KMS-11 (cell line): ENCODE measurements at regions not wholly inside any gene's neighbourhood (a gene's known extent, or its start where the extent isn't known, plus 50 kb on each side); places are given as distances from the start of the nearest gene placed in this dataset.
"Not testable (repeated sequence)": the region's sequence is repeated elsewhere in the genome, so short reads cannot be mapped to it uniquely, and the experiment has no call there.

Source experiments
- H2AFZ ChIP-seq: fragments of 200-600 bp; sonication (generic); 2 replicates; pipeline ENCODE4 v1.6.1; 2016; ENCODE audit warnings: antibody characterized with exemption, mixed run types, low read depth
- H3K27ac ChIP-seq: fragments of 200-600 bp; sonication (generic); 2 replicates; pipeline ENCODE4 v1.6.1; 2016; ENCODE audit warnings: mild to moderate bottlenecking, mixed run types
- H3K27me3 ChIP-seq: fragments of 200-600 bp; sonication (generic); 2 replicates; pipeline ENCODE4 v1.6.1; 2017; ENCODE audit warnings: mild to moderate bottlenecking, low read depth, mixed run types, moderate library complexity; ENCODE audit not compliant: insufficient read depth
- H3K36me3 ChIP-seq: fragments of 200-600 bp; sonication (generic); 2 replicates; pipeline ENCODE4 v1.6.1; 2017; ENCODE audit warnings: mild to moderate bottlenecking, mixed run types; ENCODE audit not compliant: insufficient read depth
- H3K4me1 ChIP-seq: fragments of 200-600 bp; sonication (generic); 2 replicates; pipeline ENCODE4 v1.6.1; 2016; ENCODE audit warnings: mild to moderate bottlenecking, low read depth, mixed run types; ENCODE audit not compliant: poor library complexity, severe bottlenecking
- H3K4me2 ChIP-seq: fragments of 200-600 bp; sonication (generic); 2 replicates; pipeline ENCODE4 v1.7.0; 2016; ENCODE audit warnings: mild to moderate bottlenecking, mixed run types
- H3K4me3 ChIP-seq: fragments of 200-600 bp; sonication (generic); IDR thresholded peaks from 2 replicates; pipeline ENCODE4 v1.6.1; 2017; ENCODE audit warnings: low read depth, low read length, mixed read lengths; ENCODE audit not compliant: insufficient read depth
- H3K79me2 ChIP-seq: fragments of 200-600 bp; sonication (generic); 2 replicates; pipeline ENCODE4 v1.6.1; 2016; ENCODE audit warnings: low read depth, mixed run types; ENCODE audit not compliant: insufficient read depth
- H3K9ac ChIP-seq: fragments of 200-600 bp; sonication (generic); 2 replicates; pipeline ENCODE4 v1.6.1; 2016; ENCODE audit warnings: mild to moderate bottlenecking, mixed run types
- H4K20me1 ChIP-seq: fragments of 200-600 bp; sonication (generic); 2 replicates; pipeline ENCODE4 v1.6.1; 2016; ENCODE audit warnings: mild to moderate bottlenecking, mixed run types; ENCODE audit not compliant: insufficient read depth
- CTCF ChIP-seq: fragments of 200-600 bp; sonication (generic); conservative IDR thresholded peaks from 2 replicates; pipeline ENCODE4 v1.6.1; 2017; ENCODE audit warnings: low read depth, mild to moderate bottlenecking, antibody characterized with exemption, low read length, moderate library complexity, mixed read lengths

- H3K27me3 ChIP-seq: no peaks in the 10 kb centered on the region
- no peak overlapping the region for H2AFZ ChIP-seq
- H4K20me1 ChIP-seq: no peaks in the 10 kb centered on the region
- no peaks in the 10 kb centered on the region for H3K4me1 ChIP-seq
- no peak overlapping the region for H3K9ac ChIP-seq
- no peak for TF ChIP-seq CTCF
- H3K79me2 ChIP-seq: no peaks in the 10 kb centered on the region
- no peak overlapping the region for H3K4me2 ChIP-seq
- H3K36me3 ChIP-seq: no peaks in the 10 kb centered on the region
- no peak overlapping the region for H3K4me3 ChIP-seq
- H3K27ac ChIP-seq: no peak overlapping the region
Measured at GRCh38 chr14:38001501-38001900, 206.2 kb upstream of the SSTR1 start.

DNA sequence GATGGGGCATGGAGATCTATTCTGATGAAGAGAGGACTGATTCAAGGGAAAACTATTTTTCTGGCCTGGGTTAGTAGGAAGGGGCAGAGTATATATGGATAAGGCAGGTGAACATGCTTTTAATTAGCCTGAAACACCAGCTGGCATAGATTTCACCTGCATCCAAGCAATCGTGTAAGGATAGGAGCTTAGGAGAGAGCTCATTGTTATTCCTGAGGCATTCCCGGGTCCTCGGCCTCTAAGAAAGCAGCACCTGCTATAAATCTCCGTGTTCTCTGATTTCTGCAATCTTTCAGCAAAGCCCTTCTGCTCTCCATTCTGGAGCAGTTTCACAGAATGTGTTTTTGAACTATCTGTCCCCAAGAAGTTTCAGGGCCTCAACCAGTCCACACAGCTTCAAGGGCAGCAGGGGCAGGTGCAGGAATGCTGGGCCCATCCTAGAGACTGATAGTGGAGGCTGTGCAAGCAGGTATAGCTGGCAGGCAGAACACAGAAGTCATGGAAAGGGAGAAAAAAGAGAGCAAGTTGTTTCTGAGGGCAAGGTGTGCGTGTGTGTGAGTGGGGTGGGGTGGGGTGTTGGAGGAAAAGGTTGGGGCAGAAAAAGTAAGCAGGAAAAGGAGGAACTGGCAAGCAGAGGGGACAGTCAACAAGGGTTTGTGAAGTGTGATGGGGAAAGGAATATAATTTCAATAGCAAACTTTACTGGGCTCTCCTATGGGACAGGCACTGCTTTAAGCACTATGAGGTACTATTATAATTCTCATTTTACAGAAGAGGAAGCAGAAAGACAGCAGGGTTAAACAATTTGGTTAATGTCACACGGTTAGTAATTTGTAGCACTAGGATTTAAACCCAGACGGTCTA is 203.7 kb upstream of the SSTR1 start:
- Histone ChIP-seq H3K27me3 (no peaks in the 10 kb centered on the region), H3K4me1 (no peaks in the 10 kb centered on the region), H2AFZ (no peak overlapping the region), H3K9ac (no peak overlapping the region), H3K4me3 (no peak overlapping the region), H3K36me3 (no peaks in the 10 kb centered on the region), H3K27ac (no peak overlapping the region), H3K4me2 (no peak overlapping the region), H4K20me1 (no peaks in the 10 kb centered on the region), H3K79me2 (no peaks in the 10 kb centered on the region)
- TF ChIP-seq CTCF: no peak

- Histone ChIP-seq H2AFZ (no peak overlapping the region), H3K79me2 (no peaks in the 10 kb centered on the region), H3K36me3 (no peaks in the 10 kb centered on the region), H3K27ac (no peak overlapping the region), H3K27me3 (no peaks in the 10 kb centered on the region), H3K9ac (no peak overlapping the region), H3K4me1 (no peaks in the 10 kb centered on the region), H3K4me2 (no peak overlapping the region), H3K4me3 (no peak overlapping the region), H4K20me1 (no peaks in the 10 kb centered on the region)
- TF ChIP-seq CTCF: no peak
Measured at GRCh38 chr14:38004610-38004879, 203.2 kb upstream of the SSTR1 start.

DNA sequence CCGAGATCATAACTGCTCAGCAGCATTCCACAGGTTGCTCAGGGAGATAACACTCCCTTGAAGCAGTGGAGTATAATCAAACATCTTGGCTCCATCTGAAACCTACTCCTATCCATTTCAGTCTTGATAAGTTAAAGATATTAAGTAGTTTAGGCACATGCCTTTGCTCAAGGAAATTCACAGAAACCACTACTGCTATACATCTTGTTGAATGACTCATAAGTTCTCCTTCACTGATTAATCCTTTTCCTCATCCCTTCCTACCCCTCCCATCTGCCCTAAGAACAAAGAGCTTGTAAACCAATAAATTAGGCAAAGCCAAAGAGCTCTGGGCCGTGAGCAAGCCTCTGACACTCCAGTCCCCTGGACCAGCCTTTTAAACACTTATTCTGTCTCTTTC is 196.5 kb upstream of the SSTR1 start:
- H3K36me3 ChIP-seq, H4K20me1 ChIP-seq, H3K4me2 ChIP-seq, H3K27me3 ChIP-seq, H3K9ac ChIP-seq, H3K79me2 ChIP-seq, H3K4me1 ChIP-seq, H3K4me3 ChIP-seq, H2AFZ ChIP-seq, H3K27ac ChIP-seq: not testable (repeated sequence)

- Histone ChIP-seq H3K27ac (no peak overlapping the region), H3K79me2 (no peaks in the 10 kb centered on the region), H3K4me2 (no peak overlapping the region), H3K4me3 (no peak overlapping the region), H3K9ac (no peak overlapping the region), H3K4me1 (no peaks in the 10 kb centered on the region), H2AFZ (no peak overlapping the region), H4K20me1 (no peaks in the 10 kb centered on the region), H3K27me3 (no peaks in the 10 kb centered on the region), H3K36me3 (no peaks in the 10 kb centered on the region)
- no peak for TF ChIP-seq CTCF
Measured at GRCh38 chr14:38012056-38012455, 195.6 kb upstream of the SSTR1 start.
